GM18858 (cell line): ENCODE measurements at regions not wholly inside any gene's neighbourhood (a gene's known extent, or its start where the extent isn't known, plus 50 kb on each side); places are given as distances from the start of the nearest gene placed in this dataset.
"Not testable (repeated sequence)": the region's sequence is repeated elsewhere in the genome, so short reads cannot be mapped to it uniquely, and the experiment has no call there.

ENCODE experiments used
- ATAC-seq: cut with Tn5 transposase; IDR thresholded peaks from one replicate; pipeline ENCODE4 v1.9.1; 2021; ENCODE audit not compliant: unreplicated experiment

DNA sequence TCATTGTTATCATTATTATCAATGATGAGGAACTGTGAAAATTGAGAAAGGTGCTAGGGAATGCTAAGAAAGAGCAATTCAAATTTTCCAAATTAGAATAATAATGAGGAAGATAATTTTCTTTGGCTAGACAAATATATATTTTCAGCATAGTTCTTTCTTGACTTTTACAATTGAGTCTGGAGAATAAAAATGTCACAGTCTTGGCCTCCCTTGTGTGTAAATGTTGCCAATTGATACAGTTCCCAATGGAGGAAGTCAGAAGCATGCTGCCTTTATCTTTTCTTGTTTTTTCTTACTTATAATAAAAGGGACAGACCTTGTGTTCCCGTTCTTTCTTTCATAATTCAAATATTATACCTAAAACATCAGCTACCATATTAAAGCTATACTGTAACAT, 774.4 kb downstream of the SI start:
- ATAC-seq: no peak

DNA sequence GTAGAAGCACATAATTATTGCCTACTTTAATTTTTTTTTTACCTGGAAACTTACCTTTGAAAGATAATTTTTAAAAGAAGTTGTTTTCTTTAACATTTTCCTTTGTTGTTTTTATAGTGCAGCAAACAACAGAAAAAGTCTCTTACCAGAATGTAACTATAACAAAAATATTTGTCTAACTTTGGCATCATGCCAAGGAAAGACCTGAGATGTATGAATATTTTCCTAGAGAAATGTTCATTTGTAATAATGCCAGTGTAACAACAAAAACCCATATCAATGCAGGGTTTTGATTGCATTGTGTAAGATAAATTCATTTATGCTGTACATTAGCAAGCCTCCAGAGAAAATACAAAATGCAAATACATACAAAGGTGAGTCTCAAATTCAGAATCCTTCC, 775.7 kb downstream of the SI start:
- no peak for ATAC-seq

DNA sequence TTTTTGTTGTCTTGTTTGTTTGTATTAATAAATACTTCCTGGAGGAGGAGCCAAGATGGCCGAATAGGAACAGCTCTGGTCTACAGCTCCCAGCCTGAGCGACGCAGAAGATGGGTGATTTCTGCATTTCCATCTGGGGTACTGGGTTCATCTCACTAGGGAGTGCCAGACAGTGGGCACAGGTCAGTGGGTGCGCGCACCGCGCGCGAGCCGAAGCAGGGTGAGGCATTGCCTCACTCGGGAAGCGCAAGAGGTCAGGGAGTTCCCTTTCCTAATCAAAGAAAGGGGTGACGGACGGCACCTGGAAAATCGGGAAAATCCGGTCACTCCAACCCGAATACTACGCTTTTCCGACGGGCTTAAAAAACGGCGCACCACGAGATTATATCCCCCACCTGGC, 786.8 kb downstream of the SI start:
- not testable (repeated sequence) for ATAC-seq

DNA sequence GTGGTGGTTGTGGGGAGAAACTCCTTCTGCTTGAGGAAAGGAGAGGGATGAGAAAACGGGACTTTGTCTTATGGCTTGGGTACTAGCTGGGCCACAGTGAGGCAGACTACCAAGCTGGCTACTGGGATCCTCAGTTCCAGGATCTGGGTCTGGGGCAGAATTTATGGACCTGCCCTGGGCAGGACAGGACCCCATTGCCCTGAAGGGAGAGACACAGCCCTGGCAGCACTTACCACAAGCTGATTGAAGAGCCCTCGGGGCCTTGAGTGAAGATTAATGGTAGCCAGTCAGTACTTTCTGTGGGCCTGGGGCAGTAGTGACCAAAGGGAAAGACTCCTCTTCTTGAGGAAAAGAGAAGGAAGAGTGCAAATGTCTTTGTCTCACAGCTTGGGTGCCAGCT, 799.7 kb downstream of the SI start:
- no peak for ATAC-seq

DNA sequence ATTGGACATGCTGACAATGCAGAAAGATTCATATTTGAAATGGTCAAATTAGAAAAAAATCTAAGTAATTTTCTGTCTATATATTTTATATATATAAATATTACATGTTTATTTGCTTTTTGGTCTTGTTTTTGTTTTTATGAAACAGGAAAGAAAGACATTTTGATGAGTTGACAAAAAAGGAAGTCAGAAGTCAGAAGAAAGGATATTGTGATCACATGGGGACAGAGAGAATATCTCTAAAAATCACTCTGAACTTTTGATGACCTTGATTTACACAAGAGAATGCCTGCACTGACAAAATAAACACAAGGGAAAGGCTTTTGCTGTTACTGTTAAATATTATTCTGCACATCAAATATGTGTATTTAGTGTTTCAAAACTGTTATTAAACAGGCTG, 811.2 kb downstream of the SI start:
- no peak for ATAC-seq

DNA sequence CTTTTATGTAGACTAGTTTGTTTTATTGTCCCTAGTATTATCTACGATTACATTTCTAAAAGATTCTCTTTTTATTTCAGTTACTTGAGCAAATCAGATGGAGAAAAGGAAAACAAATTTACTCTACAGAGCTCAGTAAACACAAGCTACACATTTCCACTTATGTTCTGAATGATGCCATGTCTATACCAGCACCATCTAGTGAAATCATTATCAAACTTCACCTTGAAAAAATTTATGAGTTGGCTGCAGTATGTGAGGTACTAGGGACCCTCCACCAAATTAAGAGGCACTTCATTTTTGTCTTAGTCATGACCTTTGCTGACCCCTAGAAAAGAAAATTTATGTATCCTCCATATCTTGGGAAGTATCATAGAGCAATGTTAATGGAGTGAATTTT, 827.4 kb downstream of the SI start:
- no peak for ATAC-seq

DNA sequence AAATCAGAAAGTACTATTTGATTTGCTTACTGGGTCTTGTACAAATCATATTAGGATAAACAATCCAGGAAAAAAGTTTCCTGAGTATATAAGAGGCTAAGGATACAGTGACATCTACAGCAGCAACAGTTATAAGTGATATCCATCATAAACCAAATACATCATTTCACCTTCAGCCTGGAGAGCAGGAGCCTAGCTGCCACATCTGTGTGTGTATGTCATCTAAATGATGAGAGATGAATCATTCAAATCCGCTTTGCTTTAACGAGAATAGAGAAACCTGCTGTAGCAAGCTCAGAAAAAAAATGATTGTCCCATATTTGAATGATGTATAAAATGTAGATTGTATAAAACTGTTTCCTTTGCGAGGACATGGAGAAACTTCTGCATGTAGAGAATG, 841.4 kb downstream of the SI start:
- ATAC-seq: no peak

DNA sequence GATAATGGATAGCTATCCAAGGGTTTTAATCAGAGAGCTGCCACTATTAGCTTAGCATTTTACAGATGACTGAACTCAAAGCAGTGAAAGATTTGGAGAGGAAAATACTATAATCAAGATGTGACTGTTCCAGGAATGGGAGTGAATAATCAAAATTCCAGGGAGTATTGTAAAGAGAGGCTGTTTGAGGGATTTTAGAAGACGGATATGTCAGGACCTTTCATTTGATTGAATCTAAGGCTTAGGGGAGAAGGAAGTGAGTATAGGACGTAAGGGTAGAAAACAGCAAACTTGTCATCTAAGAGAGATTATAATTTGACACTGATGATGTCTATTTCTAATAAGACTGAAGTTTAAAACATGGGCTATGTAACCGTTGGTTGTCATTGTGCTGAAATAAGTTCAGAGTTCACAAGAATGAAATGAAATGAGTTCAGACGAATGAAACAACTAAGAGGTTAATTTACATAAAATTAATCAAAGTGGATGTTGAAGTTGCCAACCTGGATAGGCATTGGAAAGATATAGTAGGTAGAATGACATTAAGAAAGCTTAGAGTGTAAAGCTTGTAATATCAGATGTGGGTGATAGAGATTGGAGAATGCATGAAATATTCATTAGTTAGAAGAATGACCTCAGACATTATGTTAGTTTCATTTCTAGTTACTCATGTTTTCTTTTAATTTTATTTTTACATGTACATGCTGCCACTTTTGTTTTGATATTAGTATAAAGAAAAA, 842.8 kb downstream of the SI start:
- no peak for ATAC-seq

DNA sequence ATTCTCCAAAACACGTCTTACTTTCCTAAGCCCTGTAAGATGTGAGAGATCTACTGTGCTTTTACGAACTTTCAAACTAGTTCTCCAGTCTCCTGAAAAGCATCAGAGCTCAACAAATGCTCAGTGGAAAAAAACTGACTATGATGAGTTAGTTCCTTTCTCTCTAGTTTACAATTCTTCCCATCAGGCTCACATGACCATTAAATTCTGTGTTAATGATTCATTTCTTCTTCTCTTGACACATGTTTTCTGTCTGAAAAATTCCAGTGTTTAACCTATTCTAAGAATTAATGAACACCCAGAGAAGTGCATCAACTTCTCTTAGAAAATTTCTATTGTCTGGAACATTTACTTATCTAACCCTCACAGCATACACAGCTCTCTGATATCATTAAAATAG, 844.3 kb downstream of the SI start:
- no peak for ATAC-seq

DNA sequence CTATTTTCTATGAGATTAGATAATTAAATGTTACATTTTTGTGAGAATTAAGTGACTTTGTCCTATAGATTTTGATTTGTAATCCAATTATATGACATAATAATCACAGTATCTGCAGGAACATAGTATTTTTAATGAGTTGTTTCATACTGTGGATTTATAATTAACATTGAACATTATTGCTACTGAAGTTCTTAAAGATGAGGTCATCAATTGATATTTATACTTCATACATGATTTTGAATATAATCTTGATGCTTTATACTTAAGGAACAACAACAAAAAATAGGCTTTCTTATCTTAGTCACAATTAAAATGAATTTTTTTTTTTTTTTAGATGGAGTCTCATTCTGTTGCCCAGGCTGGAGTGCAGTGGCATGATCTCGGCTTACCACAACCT, 846.6 kb downstream of the SI start:
- no peak for ATAC-seq

DNA sequence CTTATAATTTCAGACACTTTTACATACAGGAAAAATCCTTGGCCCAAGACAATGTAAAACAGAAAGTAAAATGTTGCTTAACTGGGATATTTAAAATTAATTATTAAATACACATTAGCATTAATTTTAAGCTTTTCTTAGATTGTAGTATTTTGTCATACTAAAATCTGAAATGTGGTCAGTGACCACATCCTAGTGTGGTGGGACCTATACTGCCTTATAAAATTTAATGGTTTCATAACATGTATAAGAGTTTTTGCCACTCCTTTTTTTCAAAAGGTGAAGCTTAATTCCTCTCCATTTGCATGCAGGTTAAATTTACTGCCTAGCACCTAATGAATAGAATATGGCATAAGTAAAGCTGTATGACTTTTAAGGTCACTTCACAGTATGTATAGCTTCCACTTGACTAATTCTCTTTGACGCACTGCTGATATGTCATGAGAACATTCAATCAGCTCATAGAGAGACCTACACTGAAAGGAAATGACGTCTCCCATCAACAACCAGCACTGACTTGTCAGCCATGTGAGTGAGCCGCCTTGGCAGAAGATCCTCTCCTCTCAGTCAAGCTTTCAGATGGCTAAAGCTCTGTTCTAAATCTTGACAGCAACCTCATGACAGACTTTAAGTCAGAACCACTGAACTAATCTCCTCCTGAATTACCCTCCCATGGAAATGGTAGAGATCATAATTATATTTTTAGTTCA, 847.8 kb downstream of the SI start:
- no peak for ATAC-seq

DNA sequence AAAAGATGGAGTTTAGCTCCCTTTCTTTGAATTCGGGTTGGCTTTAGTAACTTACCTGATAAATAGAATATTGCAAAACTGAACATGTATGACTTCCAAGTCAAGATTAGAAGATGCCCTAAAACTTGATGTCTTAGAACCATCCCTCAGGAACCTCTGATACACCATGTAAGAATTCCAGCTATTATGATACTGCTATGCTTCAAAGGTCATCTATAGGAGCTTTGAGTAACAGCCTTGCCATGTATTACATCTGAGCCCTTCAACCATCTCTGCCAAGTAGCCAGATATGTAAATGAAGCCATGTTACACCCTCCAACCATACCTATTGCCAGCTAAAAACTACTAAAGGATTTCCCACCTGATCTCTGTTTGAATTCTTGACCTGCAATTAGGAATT, 854.2 kb downstream of the SI start:
- no peak for ATAC-seq

DNA sequence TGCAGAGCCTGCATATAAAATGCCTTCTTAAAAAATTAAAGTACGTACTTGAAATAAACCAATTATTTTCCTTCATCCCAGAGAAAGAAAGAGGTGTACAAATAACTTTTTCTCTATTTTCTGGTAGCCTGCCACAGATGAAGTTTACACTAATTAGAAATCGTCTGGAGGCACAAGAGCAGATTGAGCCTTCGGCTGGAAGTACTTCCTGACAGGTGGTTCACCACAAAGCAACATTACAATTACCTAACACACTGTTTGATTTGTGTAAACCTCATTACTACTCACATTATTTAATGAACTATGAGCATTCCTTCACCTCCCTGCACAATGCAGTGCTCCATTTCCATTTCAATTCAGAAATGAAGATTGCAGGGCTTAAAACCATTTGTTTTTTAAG, 856.1 kb downstream of the SI start:
- ATAC-seq: no peak

DNA sequence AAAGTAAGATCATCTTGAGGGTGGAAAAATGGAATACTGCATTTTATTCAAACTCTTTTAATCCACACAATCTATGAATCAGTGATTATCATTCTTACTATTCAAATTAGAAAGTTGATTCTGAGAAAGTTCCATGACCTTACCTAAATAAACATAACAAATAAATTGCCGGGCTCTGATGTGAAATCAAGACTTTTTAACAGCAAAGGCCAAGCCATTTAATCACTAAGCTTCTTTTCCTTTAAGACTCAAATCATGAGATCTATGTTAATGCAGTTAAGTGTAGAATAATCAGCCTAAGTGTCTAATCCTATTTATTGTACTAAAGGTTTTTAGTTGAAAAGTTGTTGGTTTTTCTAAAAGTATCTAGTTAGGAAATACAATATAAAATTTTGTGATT, 857.0 kb downstream of the SI start:
- ATAC-seq: no peak

DNA sequence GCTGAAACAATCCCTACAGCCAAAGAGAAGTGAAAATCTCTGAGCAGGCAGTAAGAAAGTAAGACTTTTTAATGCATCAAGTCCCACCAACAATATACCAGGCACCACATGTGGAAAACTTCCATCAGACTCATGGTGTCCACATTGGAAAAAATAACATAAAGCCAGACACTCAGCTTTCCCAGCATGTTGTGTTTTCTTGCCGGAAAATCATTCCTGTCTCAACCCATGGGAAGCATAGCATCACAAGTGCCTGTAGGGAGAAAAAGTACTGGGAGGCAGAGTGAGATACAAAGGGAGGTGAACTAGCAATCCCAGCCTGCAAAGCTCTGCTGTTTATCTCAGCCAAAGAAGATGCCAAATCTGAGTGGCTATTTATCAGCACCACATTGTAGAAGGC, 868.9 kb downstream of the SI start:
- ATAC-seq: no peak

DNA sequence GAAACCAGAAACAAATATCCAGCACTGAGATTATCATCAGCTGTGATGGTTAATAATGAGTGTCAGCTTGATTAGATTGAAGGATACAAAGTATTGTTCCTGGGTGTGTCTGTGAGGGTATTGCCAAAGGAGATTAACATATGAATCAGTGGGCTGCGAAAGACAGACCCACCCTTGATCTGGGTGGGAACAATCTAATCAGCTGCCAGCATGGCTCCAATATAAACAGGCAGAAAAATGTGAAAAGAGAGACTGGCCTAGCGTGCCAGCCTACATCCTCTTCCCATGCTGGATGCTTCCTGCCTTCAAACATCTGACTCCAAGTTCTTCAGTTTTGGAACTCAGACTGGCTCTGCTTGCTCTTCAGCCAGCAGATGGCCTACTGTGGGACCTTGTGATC, 869.5 kb downstream of the SI start:
- ATAC-seq: no peak

DNA sequence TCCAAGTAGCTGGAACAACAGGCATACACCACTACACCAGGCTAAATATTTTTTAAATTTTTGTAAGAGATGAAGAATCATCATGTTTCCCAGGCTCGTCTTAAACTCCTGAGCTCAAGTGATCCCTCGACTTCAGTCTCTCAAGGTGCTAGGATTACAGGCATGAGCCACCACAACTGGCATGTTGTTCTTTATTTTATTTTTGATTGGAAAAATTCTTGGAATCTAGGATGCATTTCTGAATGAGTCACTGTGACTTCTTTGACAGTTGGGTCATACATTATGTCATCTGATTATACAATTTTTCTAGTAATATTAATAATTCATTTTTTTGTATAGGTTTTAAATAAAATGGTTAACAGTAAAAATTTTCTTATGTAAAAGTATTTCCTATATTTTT, 870.2 kb downstream of the SI start:
- ATAC-seq: no peak

DNA sequence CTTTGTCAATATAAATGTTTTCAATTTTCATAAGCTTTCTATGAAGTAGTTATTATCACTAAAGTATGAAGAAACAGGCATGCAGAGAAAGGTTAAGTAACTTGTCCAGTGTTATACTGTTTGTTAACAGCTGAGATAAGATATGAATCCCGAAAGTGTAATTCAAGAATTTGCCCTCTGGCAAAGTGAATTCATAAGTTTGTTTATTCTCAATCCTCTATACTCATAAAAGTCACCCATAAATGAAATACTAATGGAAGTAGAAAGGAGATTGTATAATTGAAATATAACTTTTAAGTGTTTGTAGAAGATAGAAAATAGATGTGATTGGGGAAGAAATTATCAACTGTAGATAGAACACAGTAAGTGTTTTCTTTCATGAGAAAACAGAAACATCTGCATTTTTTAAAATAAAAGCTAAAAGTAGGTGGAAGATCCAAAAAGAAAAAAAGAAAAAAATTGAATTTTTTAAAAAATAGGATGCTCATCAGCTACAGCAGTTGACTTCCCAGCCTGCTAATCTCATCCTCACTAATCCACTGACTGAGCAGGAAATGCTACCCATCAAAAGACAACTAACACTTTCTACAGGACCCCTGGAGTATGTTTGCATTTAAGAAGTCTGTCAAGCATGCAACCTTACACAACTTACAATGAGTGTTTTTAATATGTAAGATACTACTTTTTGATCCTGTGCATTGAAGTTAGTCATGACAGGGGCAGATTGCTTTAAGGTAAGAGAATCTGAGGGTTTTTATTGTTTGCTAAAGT, 878.1 kb downstream of the SI start:
- no peak for ATAC-seq

DNA sequence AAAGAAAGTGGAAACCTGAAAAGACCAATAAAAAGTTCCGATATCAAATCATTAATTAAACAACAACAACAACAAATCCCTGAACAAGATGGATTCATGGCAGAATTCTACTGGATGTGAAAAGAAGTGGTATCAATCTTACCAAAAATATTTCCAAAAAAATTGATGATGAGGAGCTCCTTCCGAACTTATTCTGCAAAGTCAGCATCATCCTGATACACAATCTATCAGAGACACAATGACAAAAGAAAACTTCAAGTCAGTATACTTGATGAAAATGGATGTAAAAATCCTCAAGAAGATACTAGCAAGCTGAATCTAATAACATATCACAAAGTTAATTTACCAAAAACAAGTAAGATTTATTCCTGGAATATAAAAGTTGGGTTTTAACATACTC, 881.8 kb downstream of the SI start:
- ATAC-seq: no peak

DNA sequence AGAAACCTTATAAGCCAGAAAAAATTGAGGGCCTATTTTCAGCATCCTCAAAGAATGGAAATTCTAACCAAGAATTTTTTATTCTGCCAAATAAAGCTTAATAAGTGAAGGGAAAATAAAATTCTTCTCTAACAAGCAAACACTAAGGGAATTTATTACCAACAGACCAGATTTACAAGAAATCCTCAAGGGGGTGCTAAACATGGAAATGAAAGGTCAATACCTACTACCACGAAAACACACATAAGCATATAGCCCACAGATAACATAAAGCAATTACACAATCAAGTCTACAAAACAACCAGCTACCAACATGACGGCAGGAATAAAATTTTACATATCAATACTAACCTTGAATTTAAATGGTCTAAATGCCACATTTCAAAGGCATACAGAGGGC, 883.5 kb downstream of the SI start:
- ATAC-seq: no peak

DNA sequence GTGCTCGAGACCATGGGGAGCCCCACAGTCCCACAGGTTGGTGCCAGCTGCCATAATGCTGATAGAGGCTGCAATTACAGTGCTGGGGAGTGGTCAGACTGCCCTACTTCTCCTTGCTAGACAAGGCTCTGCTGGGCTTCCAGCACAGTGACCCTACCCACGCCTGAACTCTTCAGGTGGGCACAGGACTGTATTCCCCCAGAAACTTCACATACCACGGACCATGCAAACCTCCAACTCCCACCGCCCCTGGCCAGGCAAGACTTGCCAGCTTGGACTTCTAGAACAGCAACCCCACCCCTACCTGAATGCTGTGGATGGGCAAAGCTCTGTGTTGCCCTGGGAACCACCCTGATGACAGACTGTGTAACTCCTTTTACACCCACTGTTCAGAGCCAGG, 885.3 kb downstream of the SI start:
- ATAC-seq: no peak

DNA sequence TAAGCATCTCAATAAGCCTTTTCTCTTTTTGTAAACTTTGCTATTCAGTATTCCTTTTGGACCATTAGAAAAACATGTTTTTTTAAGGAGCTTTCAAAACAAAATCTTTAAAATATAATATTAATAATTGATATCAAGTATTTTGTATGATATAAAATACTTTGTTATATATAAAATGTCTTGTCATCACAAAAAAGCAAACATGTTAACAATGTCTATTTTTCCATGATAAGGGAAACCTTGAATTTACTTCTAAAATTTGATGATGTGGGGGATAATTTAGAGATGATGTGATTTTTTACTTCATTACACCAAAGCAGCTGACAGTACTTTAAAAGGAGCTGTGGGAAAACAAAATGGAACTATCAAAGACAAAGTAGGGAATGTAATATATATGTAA, 887.7 kb downstream of the SI start:
- ATAC-seq: no peak
